HG03354 (cell line): ENCODE measurements at regions not wholly inside any gene's neighbourhood (a gene's known extent, or its start where the extent isn't known, plus 50 kb on each side); places are given as distances from the start of the nearest gene placed in this dataset.

Experiments used
- ATAC-seq: cut with Tn5 transposase; IDR thresholded peaks from one replicate; pipeline ENCODE4 v1.9.1; 2021; ENCODE audit warnings: mild to moderate bottlenecking; ENCODE audit not compliant: unreplicated experiment, poor library complexity, severe bottlenecking

DNA sequence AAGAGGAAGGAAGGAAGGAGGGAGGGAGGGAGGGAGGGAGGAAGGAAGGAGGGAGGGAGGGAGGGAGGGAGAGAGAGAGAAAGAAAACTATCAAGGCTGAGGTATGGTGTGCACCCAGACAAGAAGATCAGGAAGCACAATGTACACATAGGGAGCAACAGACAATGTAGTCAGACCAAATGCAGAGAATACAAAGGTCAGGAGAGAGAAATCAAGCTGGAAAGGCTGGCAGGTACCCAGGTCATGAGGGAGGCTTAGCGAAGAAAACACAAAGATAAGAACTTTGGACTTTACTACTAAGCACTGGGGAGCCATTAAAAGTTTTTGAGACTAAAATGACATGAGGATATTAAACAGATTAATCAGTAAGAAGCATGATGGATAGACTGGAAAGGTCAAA is 176.0 kb upstream of the TMCO5A start:
- no peak for ATAC-seq

GRCh38 chr15:37764733-37765191 is 169.7 kb upstream of the TMCO5A start:
- ATAC-seq: no peak

- ATAC-seq: no peak
These were observed 168.7 kb upstream of the TMCO5A start for GRCh38 chr15:37765786-37766185.

- no peak for ATAC-seq
These were observed 166.5 kb upstream of the TMCO5A start for GRCh38 chr15:37767841-37768455.

- ATAC-seq: no peak
These were observed 163.0 kb upstream of the TMCO5A start for GRCh38 chr15:37771465-37771864.

GRCh38 chr15:37773111-37773860 is 161.2 kb upstream of the TMCO5A start:
- ATAC-seq: no peak

GRCh38 chr15:37774961-37775360 is 159.5 kb upstream of the TMCO5A start:
- ATAC-seq: no peak

GRCh38 chr15:37777006-37777405 is 157.4 kb upstream of the TMCO5A start:
- ATAC-seq: no peak

- no peak for ATAC-seq
These were observed 151.2 kb upstream of the TMCO5A start for GRCh38 chr15:37783290-37783689.

GRCh38 chr15:37788330-37788729 is 146.1 kb upstream of the TMCO5A start:
- no peak for ATAC-seq

DNA sequence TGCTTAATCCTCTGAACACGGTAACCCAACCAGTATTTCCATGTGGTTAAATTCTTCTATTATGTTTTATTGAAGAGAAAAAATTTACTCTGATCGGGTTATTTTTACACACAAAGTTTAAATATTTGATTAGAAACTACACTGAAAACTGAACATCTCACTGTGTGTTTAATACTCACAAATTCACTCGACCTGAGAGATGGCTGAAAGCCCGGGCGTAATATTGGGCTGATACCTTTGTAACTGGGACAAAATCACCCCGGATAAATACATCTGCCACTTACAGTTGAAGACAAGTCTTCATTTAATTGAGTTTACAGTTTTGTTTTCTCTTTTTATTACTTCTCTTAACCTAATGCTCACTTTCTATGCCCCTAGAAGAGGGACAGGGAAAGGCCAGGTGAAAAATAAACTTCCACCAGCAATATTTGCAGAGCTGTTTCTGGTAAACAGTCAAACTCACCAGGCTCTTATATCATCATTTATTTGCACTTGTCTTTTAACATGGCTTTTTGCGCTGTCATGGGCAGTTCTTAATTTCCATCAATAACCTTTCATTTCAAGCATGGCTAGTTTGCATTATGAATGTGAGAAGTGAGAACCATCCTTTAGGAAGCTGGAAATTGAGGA is 145.6 kb upstream of the TMCO5A start:
- ATAC-seq: no peak

- no peak for ATAC-seq
These were observed 145.0 kb upstream of the TMCO5A start for GRCh38 chr15:37789397-37789786.

- ATAC-seq: no peak
These were observed 144.6 kb upstream of the TMCO5A start for GRCh38 chr15:37789881-37790280.

DNA sequence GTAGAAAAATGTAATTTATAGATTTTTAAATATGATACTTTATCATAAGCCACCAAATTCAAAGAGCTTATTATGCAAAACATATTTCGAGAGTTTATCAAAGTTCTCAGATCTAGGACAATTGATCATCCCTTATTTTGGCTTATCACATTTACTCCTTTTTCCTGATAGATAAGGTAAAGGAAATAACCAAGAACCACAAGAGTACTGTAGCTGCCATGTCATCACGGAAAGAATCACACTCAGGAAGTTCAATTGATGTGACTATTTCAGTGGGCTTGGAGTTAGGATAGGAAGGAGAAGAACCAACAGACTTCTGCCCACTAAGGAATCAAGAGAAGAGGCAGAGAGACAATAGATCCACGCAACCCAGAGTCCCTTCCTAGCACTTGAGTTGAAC is 142.7 kb upstream of the TMCO5A start:
- ATAC-seq: no peak

GRCh38 chr15:37792351-37792750 is 142.1 kb upstream of the TMCO5A start:
- no peak for ATAC-seq

DNA sequence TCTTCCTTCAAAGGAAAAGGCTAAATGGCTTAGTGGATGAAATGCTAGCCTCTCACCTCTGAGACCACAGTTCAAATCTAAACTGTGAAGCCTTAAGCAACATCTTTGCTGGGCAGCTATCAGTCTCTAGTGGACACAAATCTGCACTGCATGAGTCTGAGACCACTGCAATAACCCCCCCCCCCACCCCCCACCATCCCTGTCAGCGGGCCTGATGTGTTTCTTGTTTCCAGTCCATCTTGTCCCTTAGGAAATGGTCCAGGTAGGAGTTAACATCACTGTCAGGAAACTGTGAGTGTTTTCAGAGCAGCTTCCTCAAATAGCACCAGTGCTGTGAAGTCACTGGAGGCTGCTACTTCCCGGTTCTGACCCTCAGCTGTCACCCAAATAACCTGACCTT is 140.6 kb upstream of the TMCO5A start:
- no peak for ATAC-seq

DNA sequence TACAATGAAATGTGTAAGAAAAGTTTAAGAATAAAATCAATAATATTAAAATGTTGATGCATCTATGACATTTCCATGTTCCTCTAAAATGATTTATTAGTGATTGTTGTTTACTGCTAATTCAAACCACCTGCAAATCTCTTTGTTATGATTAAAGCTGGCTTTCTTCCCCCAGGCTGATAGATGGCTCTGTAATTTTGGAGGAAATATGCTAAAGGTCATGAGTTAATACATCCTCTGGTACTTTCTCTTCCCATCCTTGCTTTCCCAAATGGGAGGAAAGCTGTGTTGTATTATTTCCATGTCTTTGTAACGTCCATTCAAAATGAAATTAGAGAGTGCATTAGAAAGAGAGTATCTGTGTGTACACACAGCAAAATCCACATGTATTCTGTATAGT is 139.5 kb upstream of the TMCO5A start:
- ATAC-seq: no peak

DNA sequence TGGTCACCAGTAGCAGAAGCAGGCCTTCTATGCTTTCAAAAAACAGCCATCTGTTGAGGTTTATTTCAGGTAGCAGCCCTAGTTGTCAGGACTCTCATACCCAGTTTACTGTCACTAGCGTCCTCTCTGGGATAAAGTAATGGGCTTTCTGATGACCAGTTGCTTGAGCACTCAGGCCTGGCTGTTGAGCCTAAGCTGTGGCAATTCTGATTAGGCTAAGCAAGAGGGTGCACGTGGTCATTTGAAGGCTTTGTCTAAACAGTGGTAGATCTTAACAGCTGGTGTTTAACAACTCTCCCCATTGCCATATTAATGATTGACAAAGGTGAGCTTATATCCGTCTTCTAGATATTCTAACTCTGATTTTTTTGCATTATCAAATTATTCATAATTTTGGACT is 132.9 kb upstream of the TMCO5A start:
- ATAC-seq: no peak

DNA sequence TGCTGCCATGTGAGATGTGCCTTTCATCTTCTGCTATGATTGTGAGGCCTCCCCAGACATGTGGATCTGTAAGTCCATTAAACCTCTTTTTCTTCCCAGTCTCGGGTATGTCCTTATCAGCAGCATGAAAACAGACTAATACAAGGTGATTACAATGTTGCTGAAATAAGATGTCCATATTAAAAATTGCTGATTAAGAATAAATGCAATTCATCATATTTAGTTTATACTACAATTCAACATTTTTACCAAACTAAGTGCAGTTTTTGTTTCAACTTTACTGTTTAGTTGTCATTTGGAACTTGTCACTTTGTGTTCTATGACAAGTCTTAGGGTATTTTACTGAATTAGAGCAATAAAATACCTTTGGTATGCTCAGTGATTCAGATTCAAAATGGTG is 127.6 kb upstream of the TMCO5A start:
- ATAC-seq: no peak

GRCh38 chr15:37810381-37810780 is 124.1 kb upstream of the TMCO5A start:
- ATAC-seq: no peak

- no peak for ATAC-seq
These were observed 121.1 kb upstream of the TMCO5A start for GRCh38 chr15:37813306-37813705.
